RKO (cell line): ENCODE measurements at regions not wholly inside any gene's neighbourhood (a gene's known extent, or its start where the extent isn't known, plus 50 kb on each side); places are given as distances from the start of the nearest gene placed in this dataset.

ENCODE experiments used
- DNase-seq: peaks from one replicate; pipeline ENCODE4 v3.0.0-alpha.2; 2016; ENCODE audit warnings: low spot score

DNA sequence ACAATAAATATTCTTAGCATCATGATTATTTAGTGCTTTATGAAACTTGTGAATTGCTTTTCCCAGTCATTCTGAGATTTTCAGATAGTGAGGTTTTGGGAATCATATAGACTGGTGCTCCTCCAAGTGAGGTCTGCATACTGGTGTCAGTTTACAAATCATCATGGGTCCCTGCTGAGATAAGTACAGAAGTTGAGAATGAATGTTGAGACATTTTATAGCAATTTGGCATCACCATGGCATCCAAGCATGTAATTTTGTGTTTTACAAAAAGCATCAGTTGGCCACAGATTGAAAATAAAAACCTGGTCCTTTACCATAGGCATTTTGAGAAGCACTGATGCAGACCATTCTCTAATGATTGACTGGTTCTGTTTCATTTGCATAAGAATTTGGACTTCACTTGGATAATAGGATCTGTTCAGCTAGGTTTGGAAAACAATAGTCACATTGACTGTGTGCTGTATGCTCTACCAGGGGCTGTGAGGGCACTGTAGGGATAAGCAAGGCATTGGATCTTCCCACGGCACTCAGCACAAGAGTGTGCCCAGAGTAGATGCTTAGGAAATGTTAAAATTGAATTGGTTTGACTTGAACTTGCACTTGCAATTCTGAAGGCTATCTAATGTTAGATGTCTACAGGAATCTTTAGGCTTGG lies 79.0 kb upstream of the JUN start:
- no peak for DNase-seq

DNA sequence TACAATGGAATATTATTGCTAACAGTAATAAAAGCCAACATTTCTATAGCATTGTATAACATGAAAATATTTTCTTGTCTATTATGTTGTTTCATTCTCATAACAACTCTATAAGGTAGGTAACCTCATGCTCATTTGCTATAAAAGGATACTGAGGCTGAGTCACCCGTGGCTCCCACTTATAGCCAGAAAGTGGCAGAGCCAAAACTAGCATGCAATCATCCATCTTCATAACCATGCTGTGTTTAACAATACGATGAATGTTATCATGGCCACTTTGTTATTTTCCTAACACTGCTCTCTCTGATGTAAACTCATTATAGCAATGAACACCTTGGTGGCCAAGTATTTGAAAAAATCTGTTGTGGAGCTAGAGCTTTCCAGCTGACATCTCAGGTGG lies 80.8 kb upstream of the JUN start:
- no peak for DNase-seq

DNA sequence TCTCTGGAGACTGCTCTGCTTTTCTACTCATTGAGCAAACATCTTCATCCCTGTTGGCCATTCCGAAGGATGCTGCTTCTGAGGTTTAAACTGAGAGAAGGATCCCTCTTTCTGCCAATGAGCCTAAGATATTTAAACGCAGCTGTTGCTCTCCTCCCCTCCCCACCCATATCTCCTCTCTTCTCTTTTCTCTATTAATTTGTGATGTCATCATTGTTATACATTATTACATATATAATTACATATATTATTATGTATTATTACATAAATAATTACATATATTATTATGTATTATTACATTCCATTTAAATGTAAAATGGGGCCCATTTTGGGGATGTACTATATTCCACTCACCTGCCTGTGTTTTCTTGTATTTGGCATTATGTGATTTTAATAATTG lies 82.7 kb upstream of the JUN start:
- DNase-seq = no peak

DNA sequence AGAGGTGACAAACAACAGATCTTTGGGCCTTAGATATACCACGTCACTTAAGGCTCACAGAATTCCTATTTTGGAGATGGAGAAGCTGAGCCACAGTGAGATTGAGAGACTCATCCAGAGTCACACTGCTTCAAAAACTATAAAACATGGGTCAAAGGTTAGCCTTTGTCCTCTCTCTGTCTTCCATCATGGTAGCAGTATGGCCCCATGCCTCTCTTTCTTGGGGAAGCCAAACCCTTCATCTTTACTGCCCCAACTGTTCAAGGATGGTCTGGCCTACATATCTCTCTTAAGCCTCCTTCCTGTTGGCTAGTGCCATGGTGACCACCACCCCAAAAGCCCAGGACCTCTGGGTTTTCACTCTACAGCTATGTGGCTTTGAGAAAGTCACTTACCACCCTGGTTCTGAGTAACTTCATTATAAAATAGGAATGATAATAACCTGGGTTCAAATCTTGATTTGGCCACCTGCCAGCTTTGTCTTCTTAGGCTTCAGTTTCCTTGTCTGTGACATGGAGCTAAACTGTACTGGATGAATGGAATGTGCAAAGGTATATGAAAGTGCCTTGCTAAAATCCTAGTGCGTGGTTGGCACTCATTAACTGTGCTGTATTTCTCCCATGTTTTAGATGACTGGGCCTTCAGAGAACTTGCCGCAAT lies 85.9 kb upstream of the JUN start:
- no peak for DNase-seq

DNA sequence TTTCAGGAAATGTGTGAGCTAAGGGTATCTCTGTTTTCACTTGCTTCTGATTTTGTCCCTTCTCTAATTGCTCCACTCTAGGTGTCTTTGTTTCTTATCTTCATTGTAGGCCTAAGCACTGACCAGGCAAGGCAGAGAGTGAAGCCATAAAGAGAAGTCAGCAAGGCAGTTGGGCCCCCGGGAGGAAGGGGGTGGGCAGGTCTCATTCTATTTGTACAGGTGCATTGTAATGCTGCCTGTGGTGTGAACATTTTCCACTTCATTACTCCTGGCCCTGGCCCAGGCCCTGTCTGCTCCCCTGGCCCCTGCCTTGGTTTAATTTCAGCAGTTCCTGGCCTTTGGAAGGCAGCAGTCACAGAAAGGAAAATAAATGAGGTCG lies 86.4 kb upstream of the JUN start:
- no peak for DNase-seq

DNA sequence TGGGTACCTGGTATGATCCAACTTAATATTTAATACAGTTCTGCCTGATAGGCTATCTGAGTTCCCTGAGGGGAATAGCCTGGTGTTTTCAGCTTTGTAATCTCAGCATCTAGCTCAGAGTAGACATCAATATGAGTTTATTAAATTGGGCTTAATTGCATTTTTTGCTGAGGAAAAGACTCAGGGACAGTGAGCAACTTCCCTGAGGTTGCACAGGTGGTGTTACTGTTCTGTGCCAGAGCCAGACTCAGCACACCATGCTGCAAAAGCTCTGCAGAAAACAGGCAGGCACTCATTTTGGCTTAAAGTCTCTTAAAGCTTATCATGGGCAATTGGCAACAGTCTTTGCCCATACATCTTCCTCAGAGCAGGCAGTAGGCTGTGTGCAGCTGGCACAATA lies 90.5 kb upstream of the JUN start:
- no peak for DNase-seq

DNA sequence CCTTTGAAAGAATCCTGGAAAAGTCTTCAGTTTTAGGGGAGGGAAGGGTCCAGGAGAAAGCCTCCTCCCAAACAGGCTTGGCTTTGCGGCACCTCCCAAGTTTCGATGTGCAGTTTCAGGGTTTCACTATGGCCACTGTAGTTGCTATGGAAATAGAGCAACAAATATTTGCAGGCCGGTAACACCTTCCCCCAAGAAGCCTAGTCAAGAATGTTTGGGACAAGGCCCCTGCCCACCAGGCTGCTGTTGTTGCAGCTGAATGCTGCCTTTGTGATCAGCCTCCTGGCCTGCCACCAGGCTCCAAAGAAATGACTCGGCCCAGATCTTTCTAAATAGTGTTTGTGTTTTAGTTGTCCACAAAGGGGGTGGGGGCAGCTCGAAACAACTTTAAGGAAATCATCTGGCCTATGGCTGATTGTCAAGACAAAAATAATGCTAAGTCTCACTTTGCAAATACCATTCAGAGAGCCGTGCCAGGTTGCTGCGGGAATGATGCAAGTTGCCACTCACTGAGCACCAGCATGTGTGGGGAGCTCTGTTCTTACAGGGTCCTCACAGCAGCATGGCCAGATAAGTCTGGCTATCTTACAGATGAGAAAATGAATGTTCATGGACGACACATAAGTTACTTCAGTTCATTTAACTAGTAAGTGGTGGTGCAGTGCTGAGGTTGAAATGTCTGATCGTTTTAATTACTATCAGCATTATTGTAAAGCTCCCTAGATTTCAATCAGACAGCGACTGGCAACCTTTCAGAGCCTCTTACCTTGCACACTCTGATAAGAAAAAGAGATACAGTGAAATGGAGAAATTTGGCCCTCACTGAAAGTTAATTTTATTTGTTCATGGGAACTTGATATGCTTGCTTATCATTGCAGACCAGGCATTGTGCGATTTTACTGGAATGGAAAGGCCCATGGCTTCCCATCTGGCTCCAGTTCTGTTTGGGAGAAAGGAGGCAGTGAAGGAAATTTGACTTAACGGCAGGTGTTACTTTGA lies 91.2 kb upstream of the JUN start:
- no peak for DNase-seq

DNA sequence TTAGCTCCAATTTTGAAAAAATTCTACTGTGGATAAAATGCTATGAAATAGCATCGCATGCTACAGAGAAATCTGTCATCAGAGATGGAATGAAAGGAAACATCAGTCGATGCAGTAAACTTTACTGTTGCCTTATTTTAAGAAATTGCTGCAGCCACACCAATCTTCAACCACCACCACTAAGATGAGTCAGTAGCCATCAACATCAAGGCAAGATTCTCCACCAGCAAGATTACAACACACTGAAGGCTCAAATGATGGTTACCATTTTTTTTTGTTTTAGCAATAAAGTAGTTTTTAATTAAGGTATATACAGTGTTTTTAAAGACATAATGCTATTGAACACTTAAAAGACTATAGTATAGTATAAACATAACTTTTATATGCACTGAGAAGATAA lies 95.6 kb upstream of the JUN start:
- DNase-seq = no peak

DNA sequence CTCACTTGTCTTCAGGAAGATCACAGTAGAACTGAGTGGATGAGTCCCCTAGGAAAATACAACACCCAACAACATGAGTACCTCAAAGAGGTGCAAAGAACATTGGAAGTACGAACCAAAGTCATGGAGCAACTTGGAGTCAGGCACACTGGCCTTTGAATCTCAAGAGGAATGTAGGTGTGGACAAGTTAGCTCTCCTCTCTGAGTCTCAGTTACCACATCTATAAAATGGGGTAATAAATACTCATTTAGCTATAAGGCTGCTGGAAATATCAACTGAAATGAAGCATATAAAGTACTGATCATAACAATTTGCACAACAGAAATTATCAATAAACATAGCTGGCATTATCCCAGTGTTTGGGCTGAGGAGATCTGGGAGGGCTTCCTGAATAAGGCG lies 96.7 kb upstream of the JUN start:
- no peak for DNase-seq

DNA sequence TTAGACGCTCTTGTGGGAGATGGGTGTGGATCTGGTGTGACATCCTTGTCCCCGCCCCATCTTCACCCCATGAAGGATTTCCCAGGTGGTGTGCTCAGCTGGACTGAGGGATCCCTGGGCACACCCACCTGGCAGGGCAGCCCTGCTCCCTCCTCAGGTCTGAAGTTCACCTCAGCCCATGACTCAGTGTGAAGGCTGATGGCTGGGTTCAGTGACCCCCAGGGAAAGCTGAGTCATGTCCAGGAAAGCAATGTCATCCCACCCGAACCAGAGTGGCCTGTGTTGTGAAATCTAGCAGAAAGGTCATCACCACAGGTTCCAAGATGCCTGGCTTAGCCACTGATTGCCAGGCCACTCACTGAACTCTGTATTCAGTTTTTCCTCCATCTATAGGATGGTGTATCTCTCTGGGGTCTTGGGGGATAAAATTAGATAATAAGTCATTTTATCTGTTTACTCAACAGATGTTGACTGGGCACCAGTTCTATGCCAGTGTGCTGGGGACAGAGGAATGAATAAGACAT lies 97.7 kb upstream of the JUN start:
- peak; percentile 86 for DNase-seq

DNA sequence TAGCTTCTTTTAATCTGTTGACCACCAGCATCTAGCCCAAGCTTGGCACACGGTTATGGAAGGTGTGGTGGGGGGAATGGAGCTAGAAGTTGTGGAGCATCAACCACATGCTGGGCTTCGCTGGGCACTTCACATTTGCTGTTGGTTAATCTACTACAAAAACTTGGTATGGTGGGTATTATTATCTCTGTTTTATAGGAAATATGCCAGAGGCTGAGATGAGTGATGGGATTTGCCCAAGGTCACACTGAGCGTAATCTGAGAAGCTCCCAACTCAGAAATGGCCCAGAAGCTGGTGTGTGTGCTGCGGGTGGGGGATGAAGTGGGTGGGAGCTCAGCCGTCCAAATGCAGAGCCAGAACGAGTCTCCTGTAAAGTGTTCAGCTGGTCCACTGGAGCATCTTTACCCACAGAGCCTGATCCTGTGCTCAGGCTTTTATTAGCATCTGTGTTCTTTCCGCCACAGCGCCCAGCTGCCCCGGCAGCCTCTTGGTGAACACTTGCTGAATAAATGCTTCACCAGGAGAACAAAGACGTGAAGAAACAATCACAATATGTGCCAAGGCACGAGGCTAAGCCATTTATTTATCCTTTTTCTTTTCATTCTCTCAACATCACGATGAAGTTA lies 98.6 kb upstream of the JUN start:
- DNase-seq = no peak

DNA sequence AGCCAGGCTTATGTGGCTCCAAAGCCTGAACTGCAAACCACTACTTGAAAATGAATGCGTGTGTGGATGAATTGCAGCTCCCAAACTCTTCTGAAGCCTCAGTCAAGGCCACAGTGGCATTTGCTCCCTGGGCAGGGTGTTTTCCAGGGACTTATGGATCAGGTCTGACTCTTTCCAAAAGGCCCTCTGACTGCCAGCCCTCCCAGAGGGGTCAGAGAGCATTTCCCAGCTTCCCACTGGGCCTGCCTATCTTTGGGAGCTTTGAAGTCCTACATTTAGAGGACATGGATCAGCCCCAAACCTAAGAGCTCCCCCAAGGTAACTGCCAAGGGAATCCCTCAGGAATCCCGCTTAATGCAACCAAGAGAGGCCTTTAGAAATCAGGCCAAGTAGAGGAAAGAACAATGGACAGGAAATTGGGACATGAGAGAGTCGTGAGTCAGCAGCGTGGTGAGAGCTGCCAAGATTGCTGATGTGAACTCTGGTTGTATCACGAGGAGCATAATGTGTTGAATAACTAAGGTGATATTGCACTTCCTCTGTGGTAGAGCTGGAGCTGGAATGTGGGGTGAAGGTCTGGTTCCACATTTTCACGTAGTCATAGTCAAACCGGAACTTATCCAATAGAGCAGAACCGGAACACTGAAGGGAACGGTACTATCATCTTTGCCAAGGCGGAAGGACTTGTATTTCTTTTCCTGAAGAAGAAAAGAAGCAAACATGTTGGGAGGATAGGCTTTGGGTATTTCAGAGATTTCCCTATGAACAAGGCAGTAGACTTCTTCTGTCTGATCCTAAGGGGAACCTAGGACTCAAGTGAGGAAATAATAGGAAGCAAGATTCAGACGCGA lies 99.4 kb upstream of the JUN start:
- peak; percentile 100 for DNase-seq

DNA sequence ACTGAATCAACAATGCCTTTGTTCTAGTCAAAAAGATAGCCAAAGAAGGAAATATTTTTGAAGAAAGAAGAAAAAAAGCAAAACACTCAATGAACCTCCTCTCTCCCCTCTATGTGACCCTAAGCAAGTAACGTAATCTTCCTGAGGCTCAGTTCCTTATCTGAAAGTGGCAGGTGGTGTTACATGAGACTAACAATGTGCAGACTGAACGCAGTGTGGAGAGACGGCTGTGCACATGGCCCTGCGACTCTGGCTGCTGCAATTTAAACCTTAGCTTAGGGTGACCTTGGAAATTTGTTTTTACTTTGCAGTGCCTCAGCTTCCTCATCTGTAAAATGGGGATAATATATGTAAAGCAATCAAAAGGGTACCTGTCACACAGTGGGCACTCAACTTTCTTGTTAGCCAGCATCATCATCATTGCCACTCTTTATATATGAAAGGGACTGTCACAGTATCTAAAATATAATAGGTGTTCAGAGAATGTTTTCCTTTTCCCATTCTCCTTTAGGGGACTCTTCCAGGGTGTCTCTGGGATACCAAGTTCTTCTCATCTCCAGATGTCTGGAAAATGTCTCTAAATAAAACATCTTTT lies 100.1 kb upstream of the JUN start:
- no peak for DNase-seq

DNA sequence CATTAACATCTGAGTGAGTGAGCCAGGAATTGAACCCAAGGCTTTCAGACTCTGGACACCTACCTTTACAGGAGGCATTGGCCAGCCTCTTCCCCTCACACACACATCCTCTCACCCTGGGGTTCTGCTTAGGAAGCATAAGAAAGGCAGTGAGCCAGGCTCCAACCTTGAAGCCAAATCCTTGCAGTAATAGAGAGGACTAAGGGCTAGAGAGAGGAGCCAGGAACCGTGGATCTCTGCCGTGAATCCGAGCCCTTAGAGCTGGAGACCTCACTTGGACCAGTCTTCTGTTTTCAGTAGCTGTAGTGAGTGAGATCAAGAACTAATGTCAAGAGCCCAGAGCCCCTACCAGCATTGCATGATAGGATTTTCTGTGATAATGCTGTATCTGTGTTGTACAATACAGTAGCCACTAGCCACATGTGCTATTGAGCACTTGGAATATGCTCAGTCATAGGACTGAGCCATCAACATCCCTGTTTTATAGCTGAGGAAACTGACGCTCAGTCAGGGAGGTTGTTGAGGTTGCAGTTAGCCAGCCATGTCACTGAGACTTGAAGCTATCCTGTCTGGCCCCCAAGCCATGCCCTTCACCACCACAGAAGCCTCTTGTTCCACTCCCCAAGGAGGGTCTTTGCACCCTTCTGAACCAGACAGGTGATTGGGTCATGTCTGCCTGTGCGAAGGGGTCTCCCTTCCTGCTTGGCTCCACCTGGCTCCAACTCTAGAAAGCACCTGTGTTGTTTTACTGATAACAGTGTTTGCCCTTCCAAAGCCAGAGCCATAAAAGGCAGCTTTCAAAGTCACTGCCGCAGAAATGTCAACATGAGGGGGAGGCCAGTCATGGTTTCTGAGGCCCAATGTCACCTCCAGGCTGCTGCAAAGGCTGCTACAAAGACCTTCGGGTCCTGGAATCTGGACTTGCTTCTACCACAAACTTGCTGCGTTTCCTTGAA lies 101.1 kb upstream of the JUN start:
- no peak for DNase-seq

DNA sequence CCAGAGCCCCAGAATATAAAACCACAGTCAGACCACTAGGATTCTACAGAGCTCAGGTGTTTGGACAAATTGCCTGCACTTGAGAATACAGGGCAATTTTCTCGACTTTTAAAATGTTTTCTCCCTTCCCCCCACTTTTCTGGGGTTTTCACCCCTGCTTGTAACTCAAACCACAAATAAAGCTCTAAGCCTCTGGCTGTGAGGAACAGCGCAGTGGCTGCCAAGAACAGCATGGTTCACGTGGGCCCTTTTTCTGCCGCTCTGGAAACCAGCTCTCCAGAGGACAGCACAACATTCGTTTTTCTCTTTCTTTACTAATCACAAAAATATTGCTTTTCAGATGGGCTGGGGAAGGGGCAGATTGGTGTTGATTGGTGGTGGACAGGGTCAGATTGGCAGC lies 102.2 kb upstream of the JUN start:
- DNase-seq = no peak

DNA sequence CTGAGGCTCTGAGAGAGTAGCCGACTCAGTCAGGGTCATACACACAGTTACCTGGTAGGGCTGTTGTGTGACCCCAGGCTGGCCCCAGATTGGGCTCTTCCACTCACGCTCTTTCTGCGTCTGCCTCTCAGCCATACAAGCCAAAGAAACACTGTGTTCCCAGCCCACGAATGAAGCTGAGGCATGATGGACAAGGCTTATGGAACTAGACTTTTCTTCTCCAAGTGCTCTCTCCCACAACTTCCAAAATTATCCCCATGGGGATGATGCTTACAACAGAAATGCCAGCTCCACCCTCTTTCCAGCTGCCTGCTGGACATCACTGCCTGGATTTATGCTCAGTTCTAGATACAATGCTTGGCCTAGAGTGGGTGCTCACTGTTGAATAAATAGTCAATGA lies 102.8 kb upstream of the JUN start:
- no peak for DNase-seq

DNA sequence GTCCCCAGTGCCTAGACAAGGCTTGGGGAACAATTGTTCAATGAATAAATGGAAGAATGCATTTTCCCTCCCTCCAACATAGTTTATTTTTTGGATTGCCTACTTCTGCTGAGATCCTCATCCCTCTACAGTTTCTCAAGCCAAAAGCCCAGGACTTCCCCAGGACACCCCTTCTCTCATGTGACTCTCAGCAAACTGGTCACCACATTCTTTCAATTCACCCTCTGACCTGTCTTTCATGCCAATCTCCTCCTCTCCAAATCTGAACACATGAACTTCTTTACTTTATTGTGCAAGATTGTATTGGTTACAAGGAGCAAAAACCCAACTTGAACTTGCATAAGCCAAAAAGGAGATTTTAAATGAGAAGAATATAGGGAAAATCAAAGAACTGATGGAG lies 103.2 kb upstream of the JUN start:
- no peak for DNase-seq

DNA sequence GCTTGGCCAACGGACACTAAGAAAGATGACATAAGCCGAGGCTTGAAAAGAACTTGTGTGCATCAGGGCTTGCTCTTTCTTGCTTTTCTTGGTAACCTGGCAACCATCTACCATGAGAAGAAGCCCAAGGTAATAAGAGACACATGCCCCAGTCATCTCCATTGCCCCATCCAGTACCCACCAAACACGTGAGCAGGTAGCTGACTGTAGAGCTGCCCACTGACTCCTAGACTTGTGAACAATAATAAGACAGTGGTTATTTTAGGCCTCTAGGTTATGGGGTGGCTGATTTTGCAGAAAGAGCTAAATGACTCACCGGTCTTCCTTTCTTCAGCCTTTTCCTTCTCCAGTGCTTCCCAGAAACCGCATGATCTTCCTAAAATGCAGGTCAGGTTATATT lies 105.0 kb upstream of the JUN start:
- no peak for DNase-seq

DNA sequence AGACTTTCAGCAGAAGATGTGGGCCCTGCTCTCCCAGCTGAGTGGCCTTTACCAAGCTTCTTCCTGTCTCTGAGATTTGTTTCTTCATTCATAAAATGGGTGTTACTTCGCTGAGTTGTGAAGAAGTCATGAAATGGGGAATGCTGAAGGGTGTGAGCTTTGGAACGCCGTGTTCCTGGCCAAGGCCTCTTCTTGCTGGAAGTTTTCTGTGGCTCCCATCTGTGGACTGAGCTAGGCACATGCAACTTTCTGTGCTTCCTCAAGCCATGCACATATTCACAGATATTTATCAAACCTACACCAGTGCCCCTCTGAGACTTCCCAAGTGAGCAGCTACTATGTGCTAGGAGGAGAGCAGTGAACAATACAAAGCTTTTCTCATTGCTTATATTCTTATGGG lies 106.3 kb upstream of the JUN start:
- no peak for DNase-seq

DNA sequence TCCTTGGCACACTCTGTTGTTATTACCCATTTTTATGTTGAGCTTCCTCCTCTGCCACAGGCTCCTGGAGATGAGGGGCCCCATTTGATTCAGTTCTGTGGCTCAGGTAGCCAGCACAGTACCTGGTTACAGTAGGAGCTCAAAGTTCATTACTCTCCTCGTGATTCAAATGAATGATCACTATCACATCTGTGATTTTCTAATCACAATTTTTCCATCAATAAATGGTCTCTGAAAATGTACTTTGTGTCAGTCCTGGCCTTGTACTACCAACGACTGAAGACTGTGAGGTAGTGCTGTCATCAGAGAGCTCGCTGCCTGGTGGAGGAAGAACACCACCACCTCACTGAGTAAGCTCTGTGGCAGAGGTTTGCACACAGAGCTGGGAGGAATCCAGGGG lies 106.8 kb upstream of the JUN start:
- no peak for DNase-seq
